H1 (cell line): ENCODE measurements at regions not wholly inside any gene's neighbourhood (a gene's known extent, or its start where the extent isn't known, plus 50 kb on each side); places are given as distances from the start of the nearest gene placed in this dataset.

Source experiments
- CTCF ChIP-seq, 3 experiments: IDR thresholded peaks; 1 replicate in 2 of 3; 2 replicates in 1 of 3; pipeline versions ENCODE4 v1.5.1 to v1.6.1; 2011; ENCODE audit warnings: low read length in 3 of 3, mild to moderate bottlenecking in 3 of 3, inconsistent platforms in 2 of 3, low read depth in 1 of 3, moderate library complexity in 1 of 3; ENCODE audit not compliant: insufficient read depth in 1 of 3; ENCODE audit errors: control extremely low read depth in 1 of 3
- NANOG ChIP-seq: IDR thresholded peaks from 2 replicates; pipeline ENCODE4 v1.6.1; 2011; ENCODE audit warnings: low read length, low read depth, mild to moderate bottlenecking, inconsistent platforms; ENCODE audit not compliant: insufficient read depth, poor library complexity, severe bottlenecking
- POLR2AphosphoS5 ChIP-seq: IDR thresholded peaks from 2 replicates; pipeline ENCODE4 v1.6.1; 2011; ENCODE audit warnings: low read depth, low read length
- RFX5 ChIP-seq: IDR thresholded peaks from 2 replicates; pipeline ENCODE4 v1.6.1; 2011; ENCODE audit warnings: low read depth, low read length, improper control_type of control experiment, borderline replicate concordance

GRCh38 chr3:154517404-154517803 is 87.4 kb upstream of the GPR149 start:
- TF ChIP-seq CTCF (IDR thresholded peaks at IDR 0.05; ENCODE audit: control extremely low read depth in 1 of 3, insufficient read depth in 1 of 3, low read depth in 1 of 3, low read length in 3 of 3) (no peak), NANOG (no peak), RFX5 (no peak), POLR2AphosphoS5 (no peak)
